Osteoblast (primary cell): ENCODE measurements at regions not wholly inside any gene's neighbourhood (a gene's known extent, or its start where the extent isn't known, plus 50 kb on each side); places are given as distances from the start of the nearest gene placed in this dataset.

Experiments
- DNase-seq: peaks from one replicate; pipeline ENCODE4 v3.0.0; 2011; ENCODE audit warnings: low spot score, mixed read lengths; ENCODE audit not compliant: insufficient read length; ENCODE audit errors: missing footprints
- H2AFZ ChIP-seq: 2 replicates; pipeline ENCODE4 v1.6.0; 2011; ENCODE audit warnings: mild to moderate bottlenecking, low read length
- H3K27ac ChIP-seq: 2 replicates; pipeline ENCODE4 v1.5.1; 2011; ENCODE audit warnings: mild to moderate bottlenecking, low read depth, low read length, moderate library complexity
- H3K27me3 ChIP-seq: 2 replicates; pipeline ENCODE4 v1.6.0; 2012; ENCODE audit warnings: mild to moderate bottlenecking, control low read depth, inconsistent platforms, low read length, moderate library complexity; ENCODE audit not compliant: insufficient read depth
- H3K36me3 ChIP-seq: 2 replicates; pipeline ENCODE4 v1.5.1; 2011; ENCODE audit warnings: mild to moderate bottlenecking, low read length, control low read depth, moderate library complexity; ENCODE audit not compliant: insufficient read depth
- H3K4me1 ChIP-seq: 2 replicates; pipeline ENCODE4 v1.5.1; 2011; ENCODE audit warnings: mild to moderate bottlenecking, low read length, control low read depth, moderate library complexity; ENCODE audit not compliant: insufficient read depth
- H3K4me2 ChIP-seq: 2 replicates; pipeline ENCODE4 v1.6.0; 2011; ENCODE audit warnings: mild to moderate bottlenecking, low read length; ENCODE audit not compliant: insufficient read depth
- H3K4me3 ChIP-seq: fragments of 200-600 bp; sonication (generic); 3 replicates; pipeline ENCODE4 v1.5.1; 2012; ENCODE audit warnings: mild to moderate bottlenecking, low read length, inconsistent platforms; ENCODE audit not compliant: insufficient read depth
- H3K79me2 ChIP-seq: 2 replicates; pipeline ENCODE4 v1.6.0; 2012; ENCODE audit warnings: mild to moderate bottlenecking, low read length, control low read depth, inconsistent platforms; ENCODE audit not compliant: insufficient read depth
- H3K9me3 ChIP-seq: 2 replicates; pipeline ENCODE4 v1.5.1; 2011; ENCODE audit warnings: low read depth, low read length, control low read depth
- H4K20me1 ChIP-seq: 2 replicates; pipeline ENCODE4 v1.6.0; 2012; ENCODE audit warnings: mild to moderate bottlenecking, low read length, control low read depth; ENCODE audit not compliant: insufficient read depth
- CTCF ChIP-seq: IDR thresholded peaks from 2 replicates; pipeline ENCODE4 v1.5.1; 2011; ENCODE audit warnings: mild to moderate bottlenecking, low read depth, low read length, moderate library complexity; ENCODE audit errors: extremely low read depth

- no peak for TF ChIP-seq CTCF
- peak overlapping the region; percentile 77 for H2AFZ ChIP-seq
- no peaks in the 10 kb centered on the region for H3K9me3 ChIP-seq
- peak overlapping the region; percentile 25 for H3K4me3 ChIP-seq
- peaks cover 34% of the 10 kb centered on the region for H3K4me1 ChIP-seq
- H3K27me3 ChIP-seq: no peaks in the 10 kb centered on the region
- no peak for DNase-seq
- H3K79me2 ChIP-seq: no peaks in the 10 kb centered on the region
- H3K27ac ChIP-seq: peak overlapping the region; percentile 7
- no peaks in the 10 kb centered on the region for H3K36me3 ChIP-seq
- peak overlapping the region; percentile 52 for H3K4me2 ChIP-seq
- no peaks in the 10 kb centered on the region for H4K20me1 ChIP-seq
Observed at GRCh38 chr2:146321175-146321574, 1523.7 kb upstream of the ACVR2A start.

GRCh38 chr2:146317959-146318358, 1526.9 kb upstream of the ACVR2A start:
- no peaks in the 10 kb centered on the region for H3K79me2 ChIP-seq
- TF ChIP-seq CTCF: no peak
- H3K27ac ChIP-seq: peak overlapping the region; percentile 47
- no peaks in the 10 kb centered on the region for H3K36me3 ChIP-seq
- H3K27me3 ChIP-seq: no peaks in the 10 kb centered on the region
- peak; percentile 17 for DNase-seq
- H3K9me3 ChIP-seq: no peaks in the 10 kb centered on the region
- no peaks in the 10 kb centered on the region for H4K20me1 ChIP-seq
- peaks cover 15% of the 10 kb centered on the region for H3K4me1 ChIP-seq
- peak overlapping the region; percentile 21 for H2AFZ ChIP-seq
- peak overlapping the region; percentile 10 for H3K4me2 ChIP-seq
- H3K4me3 ChIP-seq: no peak overlapping the region

- H3K27me3 ChIP-seq: no peaks in the 10 kb centered on the region
- peak; percentile 50 for TF ChIP-seq CTCF
- peaks cover 13% of the 10 kb centered on the region for H3K4me1 ChIP-seq
- no peak overlapping the region for H3K4me3 ChIP-seq
- H3K4me2 ChIP-seq: peak overlapping the region; percentile 56
- DNase-seq: no peak
- H3K79me2 ChIP-seq: no peaks in the 10 kb centered on the region
- H4K20me1 ChIP-seq: no peaks in the 10 kb centered on the region
- no peaks in the 10 kb centered on the region for H3K36me3 ChIP-seq
- H3K27ac ChIP-seq: peak overlapping the region; percentile 18
- no peaks in the 10 kb centered on the region for H3K9me3 ChIP-seq
- H2AFZ ChIP-seq: peak overlapping the region; percentile 78
Observed at GRCh38 chr2:146312899-146313298, 1531.9 kb upstream of the ACVR2A start.

- no peak for DNase-seq
- TF ChIP-seq CTCF: no peak
- H3K27me3 ChIP-seq: no peaks in the 10 kb centered on the region
- no peaks in the 10 kb centered on the region for H3K36me3 ChIP-seq
- no peaks in the 10 kb centered on the region for H3K4me1 ChIP-seq
- no peak overlapping the region for H3K4me2 ChIP-seq
- no peak overlapping the region for H3K4me3 ChIP-seq
- no peaks in the 10 kb centered on the region for H3K9me3 ChIP-seq
- no peaks in the 10 kb centered on the region for H4K20me1 ChIP-seq
- no peaks in the 10 kb centered on the region for H3K79me2 ChIP-seq
- H2AFZ ChIP-seq: no peak overlapping the region
- H3K27ac ChIP-seq: no peak overlapping the region
Observed at GRCh38 chr2:146305164-146305563, 1539.7 kb upstream of the ACVR2A start.
